ENCODE measurements at regions not wholly inside any gene's neighbourhood (a gene's known extent, or its start where the extent isn't known, plus 50 kb on each side); places are given as distances from the start of the nearest gene placed in this dataset.

GRCh38 chr14:43651185-43651787 is 855.8 kb downstream of the FSCB start:
- DNase-seq (ENCODE audit: low spot score) (no peak), ATAC-seq (ENCODE audit: insufficient number of reproducible peaks, low FRiP score, low read depth) (no peak)
- H3K4me3 ChIP-seq = no peak overlapping the region
- H3K4me1 ChIP-seq (ENCODE audit: control insufficient read depth in 1 of 2, low read depth in 2 of 2) = no peaks in the 10 kb centered on the region
- no peak for TF ChIP-seq CTCF (IDR thresholded peaks at IDR 0.05)
- no peak overlapping the region for H3K27ac ChIP-seq
- H3K27me3 ChIP-seq (replicated peaks; ENCODE audit: insufficient read depth) = no peaks in the 10 kb centered on the region
- H3K36me3 ChIP-seq = no peaks in the 10 kb centered on the region
- no peaks in the 10 kb centered on the region for H3K9me3 ChIP-seq

- no peaks in the 10 kb centered on the region for H3K9me3 ChIP-seq
- H3K36me3 ChIP-seq = no peaks in the 10 kb centered on the region
- no peak overlapping the region for H3K4me3 ChIP-seq
- H3K4me1 ChIP-seq (ENCODE audit: control insufficient read depth in 1 of 2, low read depth in 2 of 2) = no peaks in the 10 kb centered on the region
- H3K27ac ChIP-seq = no peak overlapping the region
- ATAC-seq (ENCODE audit: insufficient number of reproducible peaks, low FRiP score, low read depth) = no peak
- TF ChIP-seq CTCF (IDR thresholded peaks at IDR 0.05) = no peak
- no peaks in the 10 kb centered on the region for H3K27me3 ChIP-seq (replicated peaks; ENCODE audit: insufficient read depth)
- no peak for DNase-seq (ENCODE audit: low spot score)
Observed at GRCh38 chr14:43649508-43649907, 857.6 kb downstream of the FSCB start.

GRCh38 chr14:43647302-43647701 is 859.8 kb downstream of the FSCB start:
- DNase-seq (ENCODE audit: low spot score) = no peak
- no peak for TF ChIP-seq CTCF (IDR thresholded peaks at IDR 0.05)
- no peak for ATAC-seq (ENCODE audit: insufficient number of reproducible peaks, low FRiP score, low read depth)
- Histone ChIP-seq H3K4me1 (ENCODE audit: control insufficient read depth in 1 of 2, low read depth in 2 of 2) (no peaks in the 10 kb centered on the region), H3K27me3 (replicated peaks; ENCODE audit: insufficient read depth) (no peaks in the 10 kb centered on the region), H3K4me3 (no peak overlapping the region), H3K36me3 (no peaks in the 10 kb centered on the region), H3K27ac (no peak overlapping the region), H3K9me3 (no peaks in the 10 kb centered on the region)

GRCh38 chr14:43640718-43641267 is 866.3 kb downstream of the FSCB start:
- no peaks in the 10 kb centered on the region for H3K36me3 ChIP-seq
- H3K27me3 ChIP-seq (replicated peaks; ENCODE audit: insufficient read depth) = no peaks in the 10 kb centered on the region
- DNase-seq (ENCODE audit: low spot score) = no peak
- ATAC-seq (ENCODE audit: insufficient number of reproducible peaks, low FRiP score, low read depth) = no peak
- no peak for TF ChIP-seq CTCF (IDR thresholded peaks at IDR 0.05)
- H3K4me3 ChIP-seq = no peak overlapping the region
- H3K9me3 ChIP-seq = no peaks in the 10 kb centered on the region
- no peaks in the 10 kb centered on the region for H3K4me1 ChIP-seq (ENCODE audit: control insufficient read depth in 1 of 2, low read depth in 2 of 2)
- H3K27ac ChIP-seq = no peak overlapping the region

- no peak overlapping the region for H3K27ac ChIP-seq
- H3K4me3 ChIP-seq = no peak overlapping the region
- no peak for ATAC-seq (ENCODE audit: insufficient number of reproducible peaks, low FRiP score, low read depth)
- no peaks in the 10 kb centered on the region for H3K9me3 ChIP-seq
- H3K36me3 ChIP-seq = no peaks in the 10 kb centered on the region
- H3K4me1 ChIP-seq (ENCODE audit: control insufficient read depth in 1 of 2, low read depth in 2 of 2) = no peaks in the 10 kb centered on the region
- DNase-seq (ENCODE audit: low spot score) = no peak
- H3K27me3 ChIP-seq (replicated peaks; ENCODE audit: insufficient read depth) = no peaks in the 10 kb centered on the region
- no peak for TF ChIP-seq CTCF (IDR thresholded peaks at IDR 0.05)
Observed at GRCh38 chr14:43625294-43625693, 881.8 kb downstream of the FSCB start.

Data from thoracic aorta (tissue), 2 donors.